Hepatocyte (in vitro differentiated cells): ENCODE measurements at regions not wholly inside any gene's neighbourhood (a gene's known extent, or its start where the extent isn't known, plus 50 kb on each side); places are given as distances from the start of the nearest gene placed in this dataset.

Experiments
- EZH2 ChIP-seq: fragments of 200-600 bp; sonication (generic); IDR thresholded peaks from 2 replicates; pipeline ENCODE4 v1.6.1; 2016; ENCODE audit warnings: antibody characterized with exemption, mild to moderate bottlenecking, borderline replicate concordance
- EZH2phosphoT487 ChIP-seq: fragments of 200-600 bp; sonication (generic); IDR thresholded peaks from one replicate; pipeline ENCODE4 v1.6.1; 2018; ENCODE audit warnings: antibody characterized with exemption, mild to moderate bottlenecking, low read depth, moderate library complexity; ENCODE audit not compliant: unreplicated experiment, severe bottlenecking
- TF ChIP-seq, protein P1 (sequence below): fragments of 200-600 bp; sonication (generic); IDR thresholded peaks from 2 replicates; pipeline ENCODE4 v1.5.1; 2016; ENCODE audit warnings: antibody characterized with exemption, mild to moderate bottlenecking; ENCODE audit not compliant: poor library complexity

DNA sequence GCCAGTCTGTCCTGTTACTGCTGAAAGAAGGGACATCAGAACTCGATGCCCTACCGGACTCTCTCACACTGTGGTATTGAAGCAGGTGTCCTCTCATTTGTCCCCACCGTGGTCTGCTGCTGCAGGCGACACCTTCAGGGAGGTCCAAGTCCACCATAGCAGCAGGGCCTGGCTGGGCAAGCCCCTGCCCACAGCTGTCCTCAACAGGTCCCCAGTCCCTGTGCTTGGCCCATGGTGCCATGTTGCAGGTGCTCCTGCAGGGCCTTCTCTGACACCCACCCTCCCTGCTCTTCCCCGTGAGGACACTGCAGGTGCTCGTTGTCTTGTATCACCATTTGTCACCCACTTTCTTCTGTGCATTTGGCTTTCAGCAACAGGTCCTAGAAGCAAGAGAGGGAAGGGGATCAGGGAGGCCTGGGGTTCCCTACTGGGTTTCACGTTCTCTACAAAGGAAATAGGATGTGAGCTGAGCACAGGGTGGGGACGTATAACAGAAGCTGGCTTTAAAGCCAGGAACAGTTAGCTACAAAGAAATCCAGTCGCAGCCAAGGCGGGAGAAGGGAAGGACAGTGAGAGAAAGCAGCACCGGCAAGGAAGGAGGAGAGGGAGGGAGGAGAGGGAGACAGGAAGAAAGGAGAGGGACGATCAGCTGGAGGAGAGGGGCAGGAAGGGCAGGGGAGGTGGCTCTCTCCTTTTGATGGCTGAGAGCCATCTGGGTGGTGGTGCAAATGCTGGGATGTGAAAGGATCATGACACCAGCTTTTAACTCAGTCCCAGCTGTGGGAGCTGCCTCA is 117.7 kb upstream of the FRMD4A start:
- TF ChIP-seq, protein P1, sequence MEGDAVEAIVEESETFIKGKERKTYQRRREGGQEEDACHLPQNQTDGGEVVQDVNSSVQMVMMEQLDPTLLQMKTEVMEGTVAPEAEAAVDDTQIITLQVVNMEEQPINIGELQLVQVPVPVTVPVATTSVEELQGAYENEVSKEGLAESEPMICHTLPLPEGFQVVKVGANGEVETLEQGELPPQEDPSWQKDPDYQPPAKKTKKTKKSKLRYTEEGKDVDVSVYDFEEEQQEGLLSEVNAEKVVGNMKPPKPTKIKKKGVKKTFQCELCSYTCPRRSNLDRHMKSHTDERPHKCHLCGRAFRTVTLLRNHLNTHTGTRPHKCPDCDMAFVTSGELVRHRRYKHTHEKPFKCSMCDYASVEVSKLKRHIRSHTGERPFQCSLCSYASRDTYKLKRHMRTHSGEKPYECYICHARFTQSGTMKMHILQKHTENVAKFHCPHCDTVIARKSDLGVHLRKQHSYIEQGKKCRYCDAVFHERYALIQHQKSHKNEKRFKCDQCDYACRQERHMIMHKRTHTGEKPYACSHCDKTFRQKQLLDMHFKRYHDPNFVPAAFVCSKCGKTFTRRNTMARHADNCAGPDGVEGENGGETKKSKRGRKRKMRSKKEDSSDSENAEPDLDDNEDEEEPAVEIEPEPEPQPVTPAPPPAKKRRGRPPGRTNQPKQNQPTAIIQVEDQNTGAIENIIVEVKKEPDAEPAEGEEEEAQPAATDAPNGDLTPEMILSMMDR, result no peak
- TF ChIP-seq EZH2, result no peak
- no peak for TF ChIP-seq EZH2phosphoT487
